Keratinocyte (primary cell): ENCODE measurements at regions not wholly inside any gene's neighbourhood (a gene's known extent, or its start where the extent isn't known, plus 50 kb on each side); places are given as distances from the start of the nearest gene placed in this dataset.

ENCODE experiments used
- DNase-seq: peaks from one replicate; pipeline ENCODE4 v3.0.0-alpha.2; 2011; ENCODE audit warnings: low read depth, missing footprints, low spot score
- FAIRE-seq: peaks from 2 replicates; lab custom pipeline; 2011; peaks lifted over from hg19 to GRCh38; lab: Jason Lieb, UNC
- H2AFZ ChIP-seq: 2 replicates; pipeline ENCODE4 v1.6.0; 2012; ENCODE audit warnings: low read length, control low read depth, inconsistent platforms; ENCODE audit not compliant: control insufficient read depth
- H3K27ac ChIP-seq: 2 replicates; pipeline ENCODE4 v1.5.1; 2011; ENCODE audit warnings: low read length; ENCODE audit not compliant: control insufficient read depth, insufficient read depth
- H3K27me3 ChIP-seq: 3 replicates; pipeline ENCODE4 v1.6.0; 2011; ENCODE audit warnings: low read length; ENCODE audit not compliant: control insufficient read depth, insufficient read depth; ENCODE audit errors: extremely low read depth
- H3K36me3 ChIP-seq, 2 experiments: 2 replicates in 1 of 2; 3 replicates in 1 of 2; pipeline ENCODE4 v1.5.1; 2011; ENCODE audit warnings: low read length in 2 of 2, mild to moderate bottlenecking in 1 of 2; ENCODE audit not compliant: control insufficient read depth in 2 of 2, insufficient read depth in 2 of 2; ENCODE audit errors: extremely low read depth in 1 of 2
- H3K4me1 ChIP-seq: 3 replicates; pipeline ENCODE4 v1.5.1; 2011; ENCODE audit warnings: low read length; ENCODE audit not compliant: control insufficient read depth, insufficient read depth; ENCODE audit errors: extremely low read depth
- H3K4me2 ChIP-seq: 3 replicates; pipeline ENCODE4 v1.6.0; 2011; ENCODE audit warnings: low read depth, low read length; ENCODE audit not compliant: control insufficient read depth, insufficient read depth; ENCODE audit errors: extremely low read depth
- H3K4me3 ChIP-seq, 3 experiments: fragments of 200-600 bp in 1 of 3; sonication (generic) in 1 of 3; 2 replicates in 2 of 3; 3 replicates in 1 of 3; pipeline ENCODE4 v1.5.1; 2011 to 2016; ENCODE audit warnings: low read length in 3 of 3, mild to moderate bottlenecking in 3 of 3, control low read depth in 2 of 3, inconsistent platforms in 1 of 3, low read depth in 1 of 3, mixed read lengths in 1 of 3, mixed run types in 1 of 3, moderate library complexity in 1 of 3; ENCODE audit not compliant: control insufficient read depth in 2 of 3, insufficient read depth in 2 of 3; ENCODE audit errors: extremely low read depth in 1 of 3
- H3K79me2 ChIP-seq: 2 replicates; pipeline ENCODE4 v1.6.0; 2012; ENCODE audit warnings: low read length; ENCODE audit not compliant: control insufficient read depth, insufficient read depth
- H3K9ac ChIP-seq: 3 replicates; pipeline ENCODE4 v1.6.0; 2011; ENCODE audit warnings: low read length; ENCODE audit not compliant: control insufficient read depth, insufficient read depth; ENCODE audit errors: extremely low read depth
- H3K9me1 ChIP-seq: 3 replicates; pipeline ENCODE4 v1.6.0; 2011; ENCODE audit warnings: low read length; ENCODE audit not compliant: control insufficient read depth, insufficient read depth; ENCODE audit errors: extremely low read depth
- H3K9me3 ChIP-seq: 2 replicates; pipeline ENCODE4 v1.5.1; 2012; ENCODE audit warnings: low read depth, low read length; ENCODE audit not compliant: control insufficient read depth
- H4K20me1 ChIP-seq: 3 replicates; pipeline ENCODE4 v1.6.0; 2011; ENCODE audit warnings: low read length; ENCODE audit not compliant: control insufficient read depth, insufficient read depth; ENCODE audit errors: extremely low read depth
- EZH2 ChIP-seq: IDR thresholded peaks from one replicate; pipeline ENCODE4 v1.6.1; 2012; ENCODE audit warnings: inconsistent platforms, mild to moderate bottlenecking, low read length, moderate library complexity
- dilution Hi-C: fragments of 300-500 bp; cut with MboI; formaldehyde crosslinking; loops from one replicate; pipeline ENCODE4 v1.7.0; 2020; ENCODE audit warnings: low sequenced_read_pairs; ENCODE audit not compliant: extremely low pct_ligation_motif_present
- TF ChIP-seq, protein P1 (sequence below), 3 experiments: IDR thresholded peaks in 1 of 3; conservative IDR thresholded peaks in 1 of 3; optimal IDR thresholded peaks in 1 of 3; 2 replicates in 2 of 3; 3 replicates in 1 of 3; pipeline versions ENCODE3 to v1.5.1; 2011; ENCODE audit warnings: low read length in 3 of 3, mild to moderate bottlenecking in 3 of 3, moderate library complexity in 2 of 3, control low read depth in 1 of 3, inconsistent platforms in 1 of 3; ENCODE audit not compliant: insufficient read depth in 2 of 3; ENCODE audit errors: extremely low read depth in 1 of 3

DNA sequence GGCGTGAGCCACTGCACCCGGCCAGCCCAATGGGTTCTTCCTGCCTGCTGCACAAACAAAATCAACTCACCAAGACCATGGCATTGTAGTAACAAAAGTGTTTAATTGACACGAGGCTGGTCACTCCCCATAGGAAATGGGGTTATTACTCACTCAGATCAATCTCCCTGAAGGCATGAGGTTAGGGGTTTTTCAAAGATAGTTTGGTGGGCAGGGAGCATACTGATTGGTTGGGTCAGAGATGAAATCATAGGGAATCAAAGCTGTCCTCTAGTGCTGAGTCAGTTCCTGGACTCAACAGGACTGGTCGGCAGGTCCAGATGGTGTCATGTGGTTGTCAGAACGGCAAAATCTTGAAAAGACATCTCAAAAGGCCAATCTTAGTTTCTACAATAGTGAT, 122.1 kb downstream of the TMEM17 start:
- no peak for DNase-seq
- no peak for FAIRE-seq
- TF ChIP-seq, protein P1, sequence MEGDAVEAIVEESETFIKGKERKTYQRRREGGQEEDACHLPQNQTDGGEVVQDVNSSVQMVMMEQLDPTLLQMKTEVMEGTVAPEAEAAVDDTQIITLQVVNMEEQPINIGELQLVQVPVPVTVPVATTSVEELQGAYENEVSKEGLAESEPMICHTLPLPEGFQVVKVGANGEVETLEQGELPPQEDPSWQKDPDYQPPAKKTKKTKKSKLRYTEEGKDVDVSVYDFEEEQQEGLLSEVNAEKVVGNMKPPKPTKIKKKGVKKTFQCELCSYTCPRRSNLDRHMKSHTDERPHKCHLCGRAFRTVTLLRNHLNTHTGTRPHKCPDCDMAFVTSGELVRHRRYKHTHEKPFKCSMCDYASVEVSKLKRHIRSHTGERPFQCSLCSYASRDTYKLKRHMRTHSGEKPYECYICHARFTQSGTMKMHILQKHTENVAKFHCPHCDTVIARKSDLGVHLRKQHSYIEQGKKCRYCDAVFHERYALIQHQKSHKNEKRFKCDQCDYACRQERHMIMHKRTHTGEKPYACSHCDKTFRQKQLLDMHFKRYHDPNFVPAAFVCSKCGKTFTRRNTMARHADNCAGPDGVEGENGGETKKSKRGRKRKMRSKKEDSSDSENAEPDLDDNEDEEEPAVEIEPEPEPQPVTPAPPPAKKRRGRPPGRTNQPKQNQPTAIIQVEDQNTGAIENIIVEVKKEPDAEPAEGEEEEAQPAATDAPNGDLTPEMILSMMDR (optimal IDR thresholded peaks at IDR 0.05 in 1 of 3, IDR thresholded peaks at IDR 0.05 in 1 of 3, conservative IDR thresholded peaks at IDR 0.05 in 1 of 3; ENCODE audit: extremely low read depth in 1 of 3, insufficient read depth in 2 of 3, low read length in 3 of 3) = no peak
- TF ChIP-seq EZH2 = no peak
- H4K20me1 ChIP-seq = no peaks in the 10 kb centered on the region
- no peaks in the 10 kb centered on the region for H3K4me1 ChIP-seq
- H3K36me3 ChIP-seq = no peaks in the 10 kb centered on the region
- H3K4me2 ChIP-seq = no peak overlapping the region
- dilution Hi-C loops = no loop called here
- no peaks in the 10 kb centered on the region for H3K79me2 ChIP-seq
- no peaks in the 10 kb centered on the region for H3K27me3 ChIP-seq
- H2AFZ ChIP-seq = no peak overlapping the region
- no peak overlapping the region for H3K27ac ChIP-seq
- no peaks in the 10 kb centered on the region for H3K9me1 ChIP-seq
- H3K4me3 ChIP-seq = no peak overlapping the region
- H3K9ac ChIP-seq = no peak overlapping the region
- H3K9me3 ChIP-seq = no peaks in the 10 kb centered on the region

DNA sequence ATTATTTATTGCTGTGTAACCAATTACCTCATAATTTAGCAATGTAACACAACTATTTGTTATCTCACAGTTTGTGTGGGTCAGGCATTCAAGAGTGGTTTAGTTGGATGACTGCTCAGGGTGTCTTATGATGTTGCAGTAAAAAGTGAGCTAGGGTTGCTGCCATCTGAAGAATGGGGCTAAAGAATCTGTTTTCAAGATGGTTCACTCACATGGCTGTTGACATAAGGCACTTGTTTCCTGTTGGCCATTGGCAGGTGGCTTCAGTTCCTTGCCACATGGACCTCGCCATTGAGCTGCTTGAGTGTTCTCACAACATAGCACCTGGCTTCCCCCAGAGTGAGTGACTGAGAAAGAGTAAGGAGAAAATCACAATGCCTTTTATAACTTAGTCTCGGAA, 123.2 kb downstream of the TMEM17 start:
- FAIRE-seq = no peak
- Histone ChIP-seq H3K27ac (no peak overlapping the region), H4K20me1 (no peaks in the 10 kb centered on the region), H3K79me2 (no peaks in the 10 kb centered on the region), H2AFZ (no peak overlapping the region), H3K9ac (no peak overlapping the region), H3K4me3 (no peak overlapping the region), H3K9me1 (no peaks in the 10 kb centered on the region), H3K4me2 (no peak overlapping the region), H3K4me1 (no peaks in the 10 kb centered on the region), H3K36me3 (no peaks in the 10 kb centered on the region), H3K27me3 (no peaks in the 10 kb centered on the region), H3K9me3 (no peaks in the 10 kb centered on the region)
- DNase-seq = no peak
- TF ChIP-seq EZH2 = no peak
- TF ChIP-seq, protein P1 (optimal IDR thresholded peaks at IDR 0.05 in 1 of 3, IDR thresholded peaks at IDR 0.05 in 1 of 3, conservative IDR thresholded peaks at IDR 0.05 in 1 of 3; ENCODE audit: extremely low read depth in 1 of 3, insufficient read depth in 2 of 3, low read length in 3 of 3) = no peak
- dilution Hi-C loops = no loop called here
